T-helper 17 cell (primary cell): ENCODE measurements at regions not wholly inside any gene's neighbourhood (a gene's known extent, or its start where the extent isn't known, plus 50 kb on each side); places are given as distances from the start of the nearest gene placed in this dataset.
A peak's percentile ranks its signal among the peaks of the same experiment; 100 is the strongest.

Experiments used
- ATAC-seq: fragments of 150-1000 bp; cut with Tn5 transposase; 2 replicates; pipeline ENCODE4 v1.10.0; 2021; ENCODE audit warnings: mild to moderate bottlenecking, moderate library complexity
- DNase-seq, 3 donors: peaks; one replicate each; pipeline versions ENCODE4 v3.0.0 to v3.0.0-alpha.2; 2020 to 2021
- H3K9me3 ChIP-seq: one replicate; pipeline ENCODE4 v1.7.0; 2013; ENCODE audit warnings: low read length, mild to moderate bottlenecking; ENCODE audit not compliant: control insufficient read depth, poor library complexity, severe bottlenecking
- H3K27ac Mint-ChIP-seq: one replicate; pipeline ENCODE4 v1.8.0; 2022; ENCODE audit warnings: mild to moderate bottlenecking, moderate library complexity, mixed read lengths
- H3K27me3 Mint-ChIP-seq: one replicate; pipeline ENCODE4 v1.8.0; 2022; ENCODE audit warnings: mixed read lengths
- H3K36me3 Mint-ChIP-seq: one replicate; pipeline ENCODE4 v1.8.0; 2022; ENCODE audit warnings: low read depth, mixed read lengths
- H3K4me1 Mint-ChIP-seq: one replicate; pipeline ENCODE4 v1.8.0; 2022; ENCODE audit warnings: mild to moderate bottlenecking, mixed read lengths
- H3K4me3 Mint-ChIP-seq: one replicate; pipeline ENCODE4 v1.8.0; 2022; ENCODE audit warnings: mild to moderate bottlenecking, moderate library complexity, mixed read lengths

DNA sequence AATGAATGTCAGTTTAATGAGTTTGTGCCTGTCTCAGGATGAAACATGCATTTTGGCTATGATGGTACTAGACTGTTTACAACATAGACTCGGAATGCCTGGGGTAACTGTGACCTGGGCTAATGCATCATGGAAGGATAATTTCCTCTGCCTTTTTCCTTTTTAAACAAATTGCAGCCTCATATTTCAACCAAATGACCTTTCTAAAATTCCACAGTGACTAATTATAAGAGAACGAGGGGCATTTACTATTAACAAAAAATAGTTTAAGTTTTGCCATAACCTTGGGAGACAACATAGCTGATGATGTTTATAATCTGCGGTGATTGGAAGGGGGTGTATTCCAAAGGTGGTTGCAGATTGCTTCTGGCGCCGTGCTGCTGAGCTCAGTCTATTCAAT is 1140.5 kb downstream of the GALC start:
- H3K9me3 ChIP-seq: no peaks in the 10 kb centered on the region
- ATAC-seq (no peak), DNase-seq (no peak)
- Mint-ChIP-seq H3K27ac (no peak overlapping the region), H3K4me1 (no peaks in the 10 kb centered on the region), H3K36me3 (no peaks in the 10 kb centered on the region), H3K27me3 (no peaks in the 10 kb centered on the region), H3K4me3 (no peak overlapping the region)

GRCh38 chr14:86847140-86847539 is 1145.8 kb downstream of the GALC start:
- DNase-seq: no peak
- Mint-ChIP-seq H3K4me1 (no peaks in the 10 kb centered on the region), H3K4me3 (no peak overlapping the region), H3K27me3 (no peaks in the 10 kb centered on the region), H3K36me3 (no peaks in the 10 kb centered on the region), H3K27ac (no peak overlapping the region)
- no peaks in the 10 kb centered on the region for H3K9me3 ChIP-seq
- no peak for ATAC-seq

- Mint-ChIP-seq H3K27ac (no peak overlapping the region), H3K4me3 (no peak overlapping the region), H3K4me1 (no peaks in the 10 kb centered on the region), H3K27me3 (no peaks in the 10 kb centered on the region), H3K36me3 (no peaks in the 10 kb centered on the region)
- no peak for DNase-seq
- no peaks in the 10 kb centered on the region for H3K9me3 ChIP-seq
- peak; percentile 32 for ATAC-seq
Observed at GRCh38 chr14:86838363-86838762, 1154.6 kb downstream of the GALC start.

DNA sequence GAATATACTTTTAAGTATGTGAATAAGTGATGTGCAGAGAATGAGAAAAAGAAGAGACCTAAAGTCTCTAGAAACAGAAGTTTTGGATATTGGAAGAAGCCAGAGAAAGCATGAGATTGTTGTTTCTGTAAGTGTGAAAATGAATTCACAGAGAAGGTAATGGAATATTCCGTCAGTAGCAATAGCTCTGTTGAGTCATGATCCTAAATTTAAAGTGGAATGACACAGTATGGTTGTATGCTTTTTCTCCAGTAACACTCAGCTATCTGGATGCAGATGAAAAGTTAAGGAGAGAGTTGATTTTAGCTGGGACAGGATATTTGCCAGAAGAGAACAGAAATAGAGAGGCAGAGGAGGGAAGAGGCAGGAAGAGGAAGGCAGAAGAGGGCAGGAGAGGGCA is 1166.3 kb downstream of the GALC start:
- Mint-ChIP-seq H3K27ac (no peak overlapping the region), H3K4me3 (no peak overlapping the region), H3K4me1 (no peaks in the 10 kb centered on the region), H3K27me3 (no peaks in the 10 kb centered on the region), H3K36me3 (no peaks in the 10 kb centered on the region)
- ATAC-seq: no peak
- DNase-seq: no peak
- H3K9me3 ChIP-seq: no peaks in the 10 kb centered on the region

- H3K36me3 Mint-ChIP-seq: no peaks in the 10 kb centered on the region
- H3K4me3 Mint-ChIP-seq: no peak overlapping the region
- no peak for ATAC-seq
- DNase-seq: no peak
- no peaks in the 10 kb centered on the region for H3K27me3 Mint-ChIP-seq
- H3K9me3 ChIP-seq: no peaks in the 10 kb centered on the region
- H3K27ac Mint-ChIP-seq: no peak overlapping the region
- no peaks in the 10 kb centered on the region for H3K4me1 Mint-ChIP-seq
Observed at GRCh38 chr14:86824167-86824566, 1168.8 kb downstream of the GALC start.

DNA sequence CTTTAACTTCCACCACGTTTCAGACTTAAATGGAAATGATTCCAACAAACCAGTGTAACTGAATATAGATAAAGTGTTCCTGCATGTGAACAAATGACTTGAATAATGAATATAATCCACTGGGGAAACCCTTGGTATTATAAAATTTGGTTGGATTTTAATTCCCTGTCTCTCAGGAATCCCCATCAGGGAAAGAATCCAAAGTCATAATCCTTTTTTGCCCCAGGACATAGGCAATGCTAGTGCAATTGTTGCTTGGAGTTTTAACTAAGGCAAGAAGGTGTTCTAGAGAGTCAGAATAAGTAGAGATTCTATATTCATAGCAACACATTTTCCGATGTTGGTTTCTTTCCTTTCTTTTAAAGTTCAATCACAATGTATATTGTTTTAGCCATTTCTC is 1169.4 kb downstream of the GALC start:
- Mint-ChIP-seq H3K27ac (no peak overlapping the region), H3K36me3 (no peaks in the 10 kb centered on the region)

GRCh38 chr14:86815341-86815740 is 1177.6 kb downstream of the GALC start:
- DNase-seq: no peak
- peaks cover 3% of the 10 kb centered on the region for H3K9me3 ChIP-seq
- Mint-ChIP-seq H3K27me3 (no peaks in the 10 kb centered on the region), H3K27ac (no peak overlapping the region), H3K4me1 (no peaks in the 10 kb centered on the region), H3K4me3 (no peak overlapping the region), H3K36me3 (no peaks in the 10 kb centered on the region)
- no peak for ATAC-seq

More for the DNA sequence above, 1169.4 kb downstream of the GALC start:
- peaks cover under 1% of the 10 kb centered on the region for H3K9me3 ChIP-seq
- DNase-seq (no peak), ATAC-seq (no peak)
- Mint-ChIP-seq H3K4me1 (no peaks in the 10 kb centered on the region), H3K27me3 (no peaks in the 10 kb centered on the region), H3K4me3 (no peak overlapping the region)

DNA sequence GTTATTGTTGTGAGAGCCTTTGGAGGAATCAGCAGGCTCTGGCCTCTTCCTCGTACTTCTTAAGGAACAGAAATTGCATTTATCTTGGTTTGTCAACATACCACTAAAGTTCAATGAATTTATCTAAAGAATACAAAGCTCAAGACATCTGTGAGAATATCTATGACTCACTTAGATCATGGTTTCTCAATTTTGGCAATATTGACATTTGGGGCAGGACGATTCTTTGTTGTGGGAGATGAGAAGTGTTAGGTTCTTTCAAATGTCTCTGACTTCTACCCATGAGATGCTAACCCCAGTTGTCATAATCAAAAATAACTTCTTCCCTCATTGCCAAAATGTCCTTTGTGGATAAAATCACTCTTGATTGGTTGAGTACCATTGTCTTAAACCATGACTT is 1190.3 kb downstream of the GALC start:
- H3K27ac Mint-ChIP-seq: no peak overlapping the region
- ATAC-seq (no peak), DNase-seq (no peak)
- H3K27me3 Mint-ChIP-seq: no peaks in the 10 kb centered on the region
- H3K36me3 Mint-ChIP-seq: no peaks in the 10 kb centered on the region
- no peaks in the 10 kb centered on the region for H3K4me1 Mint-ChIP-seq
- no peak overlapping the region for H3K4me3 Mint-ChIP-seq
- no peaks in the 10 kb centered on the region for H3K9me3 ChIP-seq

GRCh38 chr14:86799244-86799647 is 1193.7 kb downstream of the GALC start:
- no peaks in the 10 kb centered on the region for H3K9me3 ChIP-seq
- H3K36me3 Mint-ChIP-seq: no peaks in the 10 kb centered on the region
- H3K4me1 Mint-ChIP-seq: no peaks in the 10 kb centered on the region
- no peaks in the 10 kb centered on the region for H3K27me3 Mint-ChIP-seq
- DNase-seq: no peak
- H3K27ac Mint-ChIP-seq: no peak overlapping the region
- ATAC-seq: no peak
- no peak overlapping the region for H3K4me3 Mint-ChIP-seq

DNA sequence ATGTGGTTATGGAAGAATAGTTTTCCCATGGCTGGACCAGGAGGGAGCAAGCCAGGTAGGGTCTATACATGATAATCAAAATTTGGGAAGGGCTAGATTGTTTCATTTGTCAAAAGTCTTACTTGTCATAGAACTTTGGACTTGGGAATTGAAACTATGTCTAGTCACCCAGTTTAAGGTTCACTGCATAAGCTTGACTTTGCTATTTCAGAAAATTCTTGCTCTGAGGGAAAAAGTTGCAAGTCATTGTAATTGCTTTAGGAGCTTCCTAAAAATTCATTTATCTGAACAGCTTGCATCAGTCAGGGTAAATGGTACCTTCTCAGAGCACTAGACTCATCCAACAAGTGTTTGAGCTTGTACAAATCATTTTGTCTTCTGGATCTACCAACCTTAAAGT is 1194.7 kb downstream of the GALC start:
- H3K27ac Mint-ChIP-seq: no peak overlapping the region

GRCh38 chr14:86797075-86797351 is 1196.0 kb downstream of the GALC start:
- Mint-ChIP-seq H3K27me3 (no peaks in the 10 kb centered on the region), H3K27ac (no peak overlapping the region), H3K36me3 (no peaks in the 10 kb centered on the region), H3K4me1 (no peaks in the 10 kb centered on the region), H3K4me3 (no peak overlapping the region)
- no peak for DNase-seq
- ATAC-seq: no peak
- no peaks in the 10 kb centered on the region for H3K9me3 ChIP-seq

More for the DNA sequence above, 1194.7 kb downstream of the GALC start:
- H3K4me1 Mint-ChIP-seq: no peaks in the 10 kb centered on the region
- H3K4me3 Mint-ChIP-seq: no peak overlapping the region
- H3K27me3 Mint-ChIP-seq: no peaks in the 10 kb centered on the region
- H3K9me3 ChIP-seq: no peaks in the 10 kb centered on the region
- DNase-seq (no peak), ATAC-seq (no peak)
- H3K36me3 Mint-ChIP-seq: no peaks in the 10 kb centered on the region

- Mint-ChIP-seq H3K36me3 (no peaks in the 10 kb centered on the region), H3K4me1 (no peaks in the 10 kb centered on the region), H3K27ac (no peak overlapping the region), H3K4me3 (no peak overlapping the region), H3K27me3 (no peaks in the 10 kb centered on the region)
- DNase-seq (no peak), ATAC-seq (no peak)
- H3K9me3 ChIP-seq: no peaks in the 10 kb centered on the region
Observed at GRCh38 chr14:86796221-86797074, 1196.5 kb downstream of the GALC start.

DNA sequence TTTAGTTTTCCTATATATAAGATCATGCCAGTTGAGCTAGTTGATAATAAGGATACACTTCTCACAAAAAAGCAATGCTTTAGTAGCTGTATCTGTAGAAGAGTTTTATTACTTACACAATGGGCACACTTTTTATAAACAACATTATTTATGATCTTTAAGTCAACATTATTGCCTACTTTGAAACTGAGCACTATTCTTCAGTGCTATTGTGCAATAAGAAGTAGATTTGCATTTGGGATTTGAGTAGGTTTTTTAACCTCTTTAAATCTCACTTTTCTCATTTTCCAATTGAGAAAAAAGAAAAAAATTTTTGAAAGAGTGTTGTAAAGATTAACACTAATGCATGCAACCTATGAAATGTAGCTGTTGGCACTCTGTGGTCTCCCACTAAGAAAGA is 1198.3 kb downstream of the GALC start:
- Mint-ChIP-seq H3K36me3 (no peaks in the 10 kb centered on the region), H3K4me3 (no peak overlapping the region), H3K27me3 (no peaks in the 10 kb centered on the region), H3K27ac (no peak overlapping the region), H3K4me1 (no peaks in the 10 kb centered on the region)
- H3K9me3 ChIP-seq: no peaks in the 10 kb centered on the region
- DNase-seq (no peak), ATAC-seq (no peak)
